ENCODE measurements at regions not wholly inside any gene's neighbourhood (a gene's known extent, or its start where the extent isn't known, plus 50 kb on each side); places are given as distances from the start of the nearest gene placed in this dataset.

GRCh38 chr9:135287627-135288026, 192.0 kb upstream of the PPP1R26 start:
- H3K27ac ChIP-seq (replicated peaks), result no peak overlapping the region
- TF ChIP-seq REST (IDR thresholded peaks at IDR 0.05; ENCODE audit: insufficient replicate concordance, low read depth) (no peak), GABPA (IDR thresholded peaks at IDR 0.05; ENCODE audit: low read depth) (no peak), SPI1 (IDR thresholded peaks at IDR 0.05; ENCODE audit: borderline replicate concordance, low read depth) (no peak), CTCF (IDR thresholded peaks at IDR 0.05; ENCODE audit: insufficient read depth, low read length) (no peak), POLR2AphosphoS5 (IDR thresholded peaks at IDR 0.05; ENCODE audit: low read depth) (no peak)
- DNase-seq (ENCODE audit: low read depth in 1 of 2, low spot score in 1 of 2), result no peak
- H3K4me3 ChIP-seq (replicated peaks; ENCODE audit: insufficient read depth, low read length), result no peak overlapping the region
- peaks cover 2% of the 10 kb centered on the region for H3K27me3 ChIP-seq (ENCODE audit: insufficient read depth, poor library complexity, severe bottlenecking)

GRCh38 chr9:135288054-135288453, 191.5 kb upstream of the PPP1R26 start:
- no peak overlapping the region for H3K27ac ChIP-seq (replicated peaks)
- no peak for DNase-seq (ENCODE audit: low read depth in 1 of 2, low spot score in 1 of 2)
- no peak overlapping the region for H3K4me3 ChIP-seq (replicated peaks; ENCODE audit: insufficient read depth, low read length)
- H3K27me3 ChIP-seq (ENCODE audit: insufficient read depth, poor library complexity, severe bottlenecking), result peaks cover 2% of the 10 kb centered on the region
- TF ChIP-seq REST (IDR thresholded peaks at IDR 0.05; ENCODE audit: insufficient replicate concordance, low read depth), result no peak
- no peak for TF ChIP-seq GABPA (IDR thresholded peaks at IDR 0.05; ENCODE audit: low read depth)
- no peak for TF ChIP-seq POLR2AphosphoS5 (IDR thresholded peaks at IDR 0.05; ENCODE audit: low read depth)
- no peak for TF ChIP-seq CTCF (IDR thresholded peaks at IDR 0.05; ENCODE audit: insufficient read depth, low read length)
- TF ChIP-seq SPI1 (IDR thresholded peaks at IDR 0.05; ENCODE audit: borderline replicate concordance, low read depth), result no peak

GRCh38 chr9:135289081-135289491, 190.5 kb upstream of the PPP1R26 start:
- H3K27ac ChIP-seq (replicated peaks), result no peak overlapping the region
- TF ChIP-seq SPI1 (IDR thresholded peaks at IDR 0.05; ENCODE audit: borderline replicate concordance, low read depth) (no peak), CTCF (IDR thresholded peaks at IDR 0.05; ENCODE audit: insufficient read depth, low read length) (no peak), REST (IDR thresholded peaks at IDR 0.05; ENCODE audit: insufficient replicate concordance, low read depth) (no peak), POLR2AphosphoS5 (IDR thresholded peaks at IDR 0.05; ENCODE audit: low read depth) (no peak), GABPA (IDR thresholded peaks at IDR 0.05; ENCODE audit: low read depth) (no peak)
- H3K4me3 ChIP-seq (replicated peaks; ENCODE audit: insufficient read depth, low read length), result no peak overlapping the region
- peaks cover 2% of the 10 kb centered on the region for H3K27me3 ChIP-seq (ENCODE audit: insufficient read depth, poor library complexity, severe bottlenecking)
- DNase-seq (ENCODE audit: low read depth in 1 of 2, low spot score in 1 of 2), result no peak
